ENCODE measurements at regions not wholly inside any gene's neighbourhood (a gene's known extent, or its start where the extent isn't known, plus 50 kb on each side); places are given as distances from the start of the nearest gene placed in this dataset.
"Not testable (repeated sequence)": the region's sequence is repeated elsewhere in the genome, so short reads cannot be mapped to it uniquely, and the experiment has no call there.

- no peak for DNase-seq
These were observed 339.7 kb upstream of the COL8A1 start for GRCh38 chr3:99298661-99299060.

GRCh38 chr3:99295836-99296235 lies 342.6 kb upstream of the COL8A1 start:
- no peak for DNase-seq

- not testable (repeated sequence) for DNase-seq
These were observed 344.3 kb upstream of the COL8A1 start for GRCh38 chr3:99294092-99294491.

GRCh38 chr3:99287876-99288275 lies 350.5 kb upstream of the COL8A1 start:
- DNase-seq, result no peak

- DNase-seq, result no peak
These were observed 352.0 kb upstream of the COL8A1 start for GRCh38 chr3:99286266-99286845.

- no peak for DNase-seq
These were observed 368.3 kb upstream of the DCBLD2 start for GRCh38 chr3:99269606-99270351.

- DNase-seq, result no peak
These were observed 355.3 kb upstream of the DCBLD2 start for GRCh38 chr3:99256788-99257187.

GRCh38 chr3:99253963-99254355 lies 352.5 kb upstream of the DCBLD2 start:
- no peak for DNase-seq

GRCh38 chr3:99250821-99251355 lies 349.4 kb upstream of the DCBLD2 start:
- no peak for DNase-seq

GRCh38 chr3:99250272-99250671 lies 348.8 kb upstream of the DCBLD2 start:
- no peak for DNase-seq

GRCh38 chr3:99249627-99250026 lies 348.1 kb upstream of the DCBLD2 start:
- DNase-seq, result no peak

- no peak for DNase-seq
These were observed 347.4 kb upstream of the DCBLD2 start for GRCh38 chr3:99248913-99249312.

GRCh38 chr3:99248130-99248529 lies 346.6 kb upstream of the DCBLD2 start:
- DNase-seq, result no peak

GRCh38 chr3:99246010-99246654 lies 344.6 kb upstream of the DCBLD2 start:
- DNase-seq, result no peak

- DNase-seq, result no peak
These were observed 340.8 kb upstream of the DCBLD2 start for GRCh38 chr3:99242271-99242670.

- no peak for DNase-seq
These were observed 339.2 kb upstream of the DCBLD2 start for GRCh38 chr3:99240700-99241099.

- DNase-seq, result no peak
These were observed 335.1 kb upstream of the DCBLD2 start for GRCh38 chr3:99236576-99236975.

- DNase-seq, result no peak
These were observed 331.2 kb upstream of the DCBLD2 start for GRCh38 chr3:99232696-99233095.

- DNase-seq, result no peak
These were observed 317.0 kb upstream of the DCBLD2 start for GRCh38 chr3:99218468-99218867.

- no peak for DNase-seq
These were observed 311.5 kb upstream of the DCBLD2 start for GRCh38 chr3:99212969-99213368.

GRCh38 chr3:99211309-99211708 lies 309.8 kb upstream of the DCBLD2 start:
- no peak for DNase-seq

GRCh38 chr3:99199021-99199420 lies 297.5 kb upstream of the DCBLD2 start:
- DNase-seq, result no peak

GRCh38 chr3:99191186-99191585 lies 289.7 kb upstream of the DCBLD2 start:
- no peak for DNase-seq

- DNase-seq, result no peak
These were observed 287.4 kb upstream of the DCBLD2 start for GRCh38 chr3:99188936-99189335.
